Endothelial cell (in vitro differentiated cells): ENCODE measurements at regions not wholly inside any gene's neighbourhood (a gene's known extent, or its start where the extent isn't known, plus 50 kb on each side); places are given as distances from the start of the nearest gene placed in this dataset.
"Not testable (repeated sequence)": the region's sequence is repeated elsewhere in the genome, so short reads cannot be mapped to it uniquely, and the experiment has no call there.

ENCODE experiments used
- DNase-seq: peaks from one replicate; pipeline ENCODE4 v3.0.0; 2021; ENCODE audit warnings: low spot score
- H3K27ac Mint-ChIP-seq: one replicate; pipeline ENCODE4 v1.8.0; 2021; ENCODE audit warnings: mixed read lengths, inconsistent platforms; ENCODE audit not compliant: unreplicated experiment
- H3K27me3 Mint-ChIP-seq: one replicate; pipeline ENCODE4 v1.8.0; 2021; ENCODE audit warnings: mild to moderate bottlenecking, moderate library complexity, mixed read lengths, inconsistent platforms; ENCODE audit not compliant: unreplicated experiment
- H3K36me3 Mint-ChIP-seq: one replicate; pipeline ENCODE4 v1.8.0; 2021; ENCODE audit warnings: mild to moderate bottlenecking, low read depth, mixed read lengths, inconsistent platforms; ENCODE audit not compliant: unreplicated experiment
- H3K4me1 Mint-ChIP-seq: one replicate; pipeline ENCODE4 v1.8.0; 2021; ENCODE audit warnings: mild to moderate bottlenecking, mixed read lengths, inconsistent platforms; ENCODE audit not compliant: unreplicated experiment
- H3K4me3 Mint-ChIP-seq: one replicate; pipeline ENCODE4 v1.8.0; 2021; ENCODE audit warnings: mild to moderate bottlenecking, mixed read lengths, inconsistent platforms; ENCODE audit not compliant: unreplicated experiment
- H3K9me3 Mint-ChIP-seq: one replicate; pipeline ENCODE4 v1.8.0; 2021; ENCODE audit warnings: mixed read lengths, inconsistent platforms; ENCODE audit not compliant: unreplicated experiment
- TF ChIP-seq, protein P1 (sequence below): fragments of 200-600 bp; sonication (generic); IDR thresholded peaks from one replicate; pipeline ENCODE4 v1.5.0; 2021; ENCODE audit warnings: antibody characterized with exemption; ENCODE audit not compliant: unreplicated experiment

DNA sequence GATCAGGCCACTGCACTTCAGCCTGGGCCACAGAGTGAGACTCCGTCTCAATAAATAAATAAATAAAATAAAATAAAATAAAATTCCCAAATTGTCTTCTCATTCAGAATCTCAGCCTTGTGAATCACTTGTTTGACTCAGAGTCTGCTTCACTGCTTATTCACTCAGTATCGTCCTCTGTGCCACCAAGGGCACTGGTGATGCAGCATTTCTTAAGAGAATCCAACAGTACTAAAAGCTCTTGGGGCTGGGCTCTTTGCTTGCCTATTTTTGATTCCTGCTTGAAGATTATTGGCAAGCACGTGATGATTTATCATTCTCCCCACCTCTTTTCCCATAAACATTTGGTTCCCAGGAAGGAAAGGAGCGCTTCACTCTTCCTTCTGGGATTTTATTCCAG, 54.8 kb upstream of the HMGB1 start:
- no peaks in the 10 kb centered on the region for H3K27me3 Mint-ChIP-seq
- TF ChIP-seq, protein P1, sequence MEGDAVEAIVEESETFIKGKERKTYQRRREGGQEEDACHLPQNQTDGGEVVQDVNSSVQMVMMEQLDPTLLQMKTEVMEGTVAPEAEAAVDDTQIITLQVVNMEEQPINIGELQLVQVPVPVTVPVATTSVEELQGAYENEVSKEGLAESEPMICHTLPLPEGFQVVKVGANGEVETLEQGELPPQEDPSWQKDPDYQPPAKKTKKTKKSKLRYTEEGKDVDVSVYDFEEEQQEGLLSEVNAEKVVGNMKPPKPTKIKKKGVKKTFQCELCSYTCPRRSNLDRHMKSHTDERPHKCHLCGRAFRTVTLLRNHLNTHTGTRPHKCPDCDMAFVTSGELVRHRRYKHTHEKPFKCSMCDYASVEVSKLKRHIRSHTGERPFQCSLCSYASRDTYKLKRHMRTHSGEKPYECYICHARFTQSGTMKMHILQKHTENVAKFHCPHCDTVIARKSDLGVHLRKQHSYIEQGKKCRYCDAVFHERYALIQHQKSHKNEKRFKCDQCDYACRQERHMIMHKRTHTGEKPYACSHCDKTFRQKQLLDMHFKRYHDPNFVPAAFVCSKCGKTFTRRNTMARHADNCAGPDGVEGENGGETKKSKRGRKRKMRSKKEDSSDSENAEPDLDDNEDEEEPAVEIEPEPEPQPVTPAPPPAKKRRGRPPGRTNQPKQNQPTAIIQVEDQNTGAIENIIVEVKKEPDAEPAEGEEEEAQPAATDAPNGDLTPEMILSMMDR, result no peak
- no peaks in the 10 kb centered on the region for H3K4me1 Mint-ChIP-seq
- no peak overlapping the region for H3K27ac Mint-ChIP-seq
- H3K4me3 Mint-ChIP-seq, result no peak overlapping the region
- DNase-seq, result no peak
- H3K9me3 Mint-ChIP-seq, result no peaks in the 10 kb centered on the region
- no peaks in the 10 kb centered on the region for H3K36me3 Mint-ChIP-seq

DNA sequence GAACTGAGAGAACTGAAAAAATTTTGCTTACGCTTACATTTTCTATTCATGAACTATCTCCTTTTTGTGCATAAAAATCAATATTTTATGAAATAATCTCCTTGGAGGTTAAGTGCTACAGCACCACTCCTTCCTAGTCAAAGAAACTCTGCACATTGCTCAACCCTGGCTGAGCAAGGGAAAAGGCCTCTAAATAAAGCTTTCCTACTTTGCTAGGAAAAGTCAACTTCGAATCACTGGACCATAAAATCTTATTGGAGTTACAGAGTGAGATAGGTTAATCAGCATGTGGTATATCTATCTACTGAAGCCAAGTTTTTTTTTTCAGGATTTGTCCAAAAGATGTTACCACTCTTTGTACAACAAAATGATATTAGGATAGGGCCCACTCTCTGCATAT, 57.5 kb upstream of the HMGB1 start:
- Mint-ChIP-seq H3K9me3 (no peaks in the 10 kb centered on the region), H3K4me1 (no peaks in the 10 kb centered on the region), H3K27me3 (no peaks in the 10 kb centered on the region), H3K4me3 (no peak overlapping the region), H3K36me3 (no peaks in the 10 kb centered on the region), H3K27ac (no peak overlapping the region)
- DNase-seq, result no peak
- TF ChIP-seq, protein P1, result no peak

DNA sequence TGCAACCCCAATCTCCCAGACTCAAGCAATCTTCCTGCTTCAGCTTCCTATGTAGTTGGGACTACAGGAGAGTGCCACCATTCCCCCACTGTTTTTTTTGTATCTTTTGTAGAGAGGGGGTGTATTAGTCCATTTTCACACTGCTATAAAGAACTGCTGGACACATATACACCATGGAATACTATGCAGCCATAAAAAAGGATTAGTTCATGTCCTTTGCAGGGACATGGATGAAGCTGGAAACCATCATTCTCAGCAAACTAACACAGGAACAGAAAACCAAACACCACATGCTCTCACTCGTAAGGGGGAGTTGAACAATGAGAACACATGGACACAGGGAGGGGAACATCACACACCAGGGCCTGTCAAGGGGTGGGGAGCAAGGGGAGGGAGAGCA, 58.1 kb upstream of the HMGB1 start:
- H3K9me3 Mint-ChIP-seq, DNase-seq, H3K36me3 Mint-ChIP-seq, H3K27ac Mint-ChIP-seq, H3K4me1 Mint-ChIP-seq, H3K27me3 Mint-ChIP-seq, H3K4me3 Mint-ChIP-seq: not testable (repeated sequence)

DNA sequence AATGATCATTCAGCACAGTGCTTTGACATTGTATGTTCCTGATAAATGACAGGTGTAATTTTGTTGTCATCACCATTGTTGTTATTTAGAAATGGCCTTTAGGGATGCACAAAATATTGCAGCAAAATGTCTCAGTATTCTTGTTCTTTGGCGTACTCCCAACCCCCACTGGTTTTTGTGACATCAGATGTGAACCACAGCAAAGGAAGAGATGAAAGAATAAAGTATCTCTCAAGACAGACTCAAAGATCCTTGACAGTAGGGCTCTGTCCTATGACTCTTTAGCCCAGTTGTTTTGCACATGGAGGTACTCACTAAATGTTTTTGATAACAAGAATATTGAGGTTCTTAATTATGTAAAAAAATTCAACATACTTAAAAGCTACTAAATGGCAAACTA, 59.5 kb upstream of the HMGB1 start:
- H3K4me3 Mint-ChIP-seq, H3K9me3 Mint-ChIP-seq, H3K27me3 Mint-ChIP-seq, H3K4me1 Mint-ChIP-seq, H3K36me3 Mint-ChIP-seq, DNase-seq, H3K27ac Mint-ChIP-seq: not testable (repeated sequence)

DNA sequence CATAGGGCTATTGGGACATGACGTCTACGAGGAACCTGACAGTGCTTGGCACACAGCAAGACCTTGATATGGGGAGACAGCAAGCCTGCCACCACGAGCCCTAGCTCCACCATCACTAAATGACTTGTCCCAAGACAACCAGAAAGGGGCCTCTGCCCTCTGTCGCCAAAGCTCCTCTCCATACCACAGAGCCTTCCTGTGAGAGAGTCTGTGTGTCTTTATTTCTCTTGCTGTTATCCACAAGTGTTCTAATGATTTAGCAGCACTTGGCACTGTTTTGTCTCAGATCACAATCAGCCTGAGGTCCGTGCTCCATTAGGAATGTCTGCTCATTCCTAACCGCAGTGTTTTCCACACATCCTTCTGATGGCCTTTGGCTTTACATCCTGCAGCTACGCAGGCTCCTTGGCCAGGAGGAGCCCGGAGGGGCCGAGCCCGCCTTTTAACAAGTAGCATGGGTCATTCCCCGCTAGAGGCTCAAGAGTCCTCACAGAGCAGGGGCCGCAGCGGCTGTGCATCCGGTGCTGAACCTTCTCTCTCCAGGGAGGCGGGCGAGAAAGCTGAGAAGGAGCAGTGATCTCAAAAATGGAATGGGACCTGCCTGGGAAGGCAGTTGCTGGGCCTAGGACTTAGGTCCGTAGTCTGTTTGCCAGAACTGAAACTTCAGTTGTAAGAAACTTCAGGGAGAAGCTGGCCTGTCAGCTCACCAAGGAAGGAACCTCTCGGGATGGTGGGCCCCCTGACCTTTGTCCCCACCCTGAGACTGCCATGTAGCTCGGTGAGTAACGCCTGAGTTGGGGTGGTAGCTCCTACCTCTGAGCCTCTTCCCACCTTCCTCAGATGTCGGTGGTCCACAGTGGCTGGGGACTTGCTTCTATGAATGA, 61.1 kb upstream of the HMGB1 start:
- no peaks in the 10 kb centered on the region for H3K27me3 Mint-ChIP-seq
- no peak overlapping the region for H3K4me3 Mint-ChIP-seq
- no peaks in the 10 kb centered on the region for H3K36me3 Mint-ChIP-seq
- no peaks in the 10 kb centered on the region for H3K4me1 Mint-ChIP-seq
- H3K9me3 Mint-ChIP-seq, result no peaks in the 10 kb centered on the region
- TF ChIP-seq, protein P1, result no peak
- no peak for DNase-seq
- no peak overlapping the region for H3K27ac Mint-ChIP-seq

DNA sequence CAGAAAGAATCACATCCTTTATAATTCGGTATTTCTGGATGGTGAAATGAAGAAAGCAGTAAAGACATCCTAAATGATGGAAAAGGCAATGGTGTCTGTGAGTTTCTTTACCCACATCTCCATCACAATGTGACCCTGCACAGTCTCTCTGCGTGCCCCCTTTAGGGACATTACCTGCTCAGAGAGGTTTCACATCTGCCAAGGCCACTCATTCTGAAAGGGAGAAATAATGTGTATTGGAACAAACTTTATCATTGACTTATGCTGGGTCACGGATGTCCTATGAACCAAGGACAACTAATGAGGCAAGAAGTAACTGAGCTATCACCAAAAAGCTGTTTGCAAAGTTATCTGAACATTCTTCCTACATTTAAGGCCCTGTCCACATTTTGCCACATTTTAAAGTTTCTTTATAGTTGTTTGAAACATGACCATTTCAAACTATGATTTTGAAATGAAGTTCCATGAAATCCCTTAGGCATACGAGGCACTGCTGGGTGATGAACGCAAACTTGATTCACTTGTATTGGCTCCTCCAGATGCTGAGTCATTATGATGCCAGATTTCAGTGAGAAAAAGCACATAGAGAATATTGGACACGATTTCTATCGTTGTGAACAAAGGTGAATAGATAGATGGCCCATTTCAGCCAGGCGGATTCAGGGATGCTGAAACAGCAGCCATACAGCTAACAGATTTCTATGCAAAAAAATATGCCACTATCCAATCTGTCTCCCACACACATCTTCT, 63.5 kb upstream of the HMGB1 start:
- DNase-seq, result no peak
- Mint-ChIP-seq H3K36me3 (no peaks in the 10 kb centered on the region), H3K4me3 (no peak overlapping the region), H3K27ac (no peak overlapping the region), H3K9me3 (no peaks in the 10 kb centered on the region), H3K4me1 (no peaks in the 10 kb centered on the region), H3K27me3 (no peaks in the 10 kb centered on the region)
- TF ChIP-seq, protein P1, result no peak
